ENCODE measurements at regions not wholly inside any gene's neighbourhood (a gene's known extent, or its start where the extent isn't known, plus 50 kb on each side); places are given as distances from the start of the nearest gene placed in this dataset.

- Mint-ChIP-seq H3K27ac (ENCODE audit: unreplicated experiment) (no peak overlapping the region), H3K36me3 (ENCODE audit: low read depth) (peaks cover 46% of the 10 kb centered on the region), H3K4me1 (ENCODE audit: low read depth) (no peaks in the 10 kb centered on the region), H3K9me3 (ENCODE audit: low read depth) (peaks cover 30% of the 10 kb centered on the region), H3K27me3 (ENCODE audit: low read depth) (no peaks in the 10 kb centered on the region), H3K4me3 (ENCODE audit: unreplicated experiment) (no peak overlapping the region)
- TF ChIP-seq CTCF (IDR thresholded peaks at IDR 0.05), result no peak
- DNase-seq (ENCODE audit: low spot score), result no peak
These were observed 111.9 kb downstream of the EHF start for GRCh38 chr11:34732831-34733230.

GRCh38 chr11:34731603-34732002, 110.7 kb downstream of the EHF start:
- H3K4me3 Mint-ChIP-seq (ENCODE audit: unreplicated experiment), result no peak overlapping the region
- H3K4me1 Mint-ChIP-seq (ENCODE audit: low read depth), result no peaks in the 10 kb centered on the region
- DNase-seq (ENCODE audit: low spot score), result no peak
- H3K27ac Mint-ChIP-seq (ENCODE audit: unreplicated experiment), result no peak overlapping the region
- TF ChIP-seq CTCF (IDR thresholded peaks at IDR 0.05), result no peak
- peaks cover 19% of the 10 kb centered on the region for H3K9me3 Mint-ChIP-seq (ENCODE audit: low read depth)
- H3K36me3 Mint-ChIP-seq (ENCODE audit: low read depth), result peaks cover 38% of the 10 kb centered on the region
- no peaks in the 10 kb centered on the region for H3K27me3 Mint-ChIP-seq (ENCODE audit: low read depth)

- TF ChIP-seq CTCF (IDR thresholded peaks at IDR 0.05), result no peak
- DNase-seq (ENCODE audit: low spot score), result no peak
- Mint-ChIP-seq H3K27me3 (ENCODE audit: low read depth) (no peaks in the 10 kb centered on the region), H3K9me3 (ENCODE audit: low read depth) (peaks cover 13% of the 10 kb centered on the region), H3K4me3 (ENCODE audit: unreplicated experiment) (no peak overlapping the region), H3K4me1 (ENCODE audit: low read depth) (no peaks in the 10 kb centered on the region), H3K36me3 (ENCODE audit: low read depth) (peaks cover 33% of the 10 kb centered on the region), H3K27ac (ENCODE audit: unreplicated experiment) (no peak overlapping the region)
These were observed 109.8 kb downstream of the EHF start for GRCh38 chr11:34730544-34731295.

- no peaks in the 10 kb centered on the region for H3K27me3 Mint-ChIP-seq (ENCODE audit: low read depth)
- no peak overlapping the region for H3K27ac Mint-ChIP-seq (ENCODE audit: unreplicated experiment)
- no peaks in the 10 kb centered on the region for H3K4me1 Mint-ChIP-seq (ENCODE audit: low read depth)
- H3K36me3 Mint-ChIP-seq (ENCODE audit: low read depth), result peaks cover 30% of the 10 kb centered on the region
- no peak for DNase-seq (ENCODE audit: low spot score)
- H3K9me3 Mint-ChIP-seq (ENCODE audit: low read depth), result peaks cover 16% of the 10 kb centered on the region
- H3K4me3 Mint-ChIP-seq (ENCODE audit: unreplicated experiment), result no peak overlapping the region
- no peak for TF ChIP-seq CTCF (IDR thresholded peaks at IDR 0.05)
These were observed 107.7 kb downstream of the EHF start for GRCh38 chr11:34728609-34729008.

- H3K4me1 Mint-ChIP-seq (ENCODE audit: low read depth), result no peaks in the 10 kb centered on the region
- peaks cover 16% of the 10 kb centered on the region for H3K9me3 Mint-ChIP-seq (ENCODE audit: low read depth)
- H3K27ac Mint-ChIP-seq (ENCODE audit: unreplicated experiment), result no peak overlapping the region
- no peaks in the 10 kb centered on the region for H3K27me3 Mint-ChIP-seq (ENCODE audit: low read depth)
- no peak for TF ChIP-seq CTCF (IDR thresholded peaks at IDR 0.05)
- H3K4me3 Mint-ChIP-seq (ENCODE audit: unreplicated experiment), result no peak overlapping the region
- DNase-seq (ENCODE audit: low spot score), result no peak
- peaks cover 30% of the 10 kb centered on the region for H3K36me3 Mint-ChIP-seq (ENCODE audit: low read depth)
These were observed 106.4 kb downstream of the EHF start for GRCh38 chr11:34727228-34727737.

All from chondrocyte (in vitro differentiated cells).